SK-N-SH (cell line): ENCODE measurements at regions not wholly inside any gene's neighbourhood (a gene's known extent, or its start where the extent isn't known, plus 50 kb on each side); places are given as distances from the start of the nearest gene placed in this dataset.

Source experiments
- CHD2 ChIP-seq: fragments of 150-350 bp; IDR thresholded peaks from 2 replicates; pipeline ENCODE4 v1.6.1; 2018; ENCODE audit warnings: low read length; ENCODE audit not compliant: partially characterized antibody
- CTCF ChIP-seq: fragments of 200-600 bp; sonication (generic); IDR thresholded peaks from 2 replicates; pipeline ENCODE4 v1.6.1; 2017; ENCODE audit warnings: antibody characterized with exemption, mild to moderate bottlenecking, moderate library complexity
- ELF1 ChIP-seq: IDR thresholded peaks from 2 replicates; pipeline ENCODE4 v1.4.0; 2012
- EZH2phosphoT487 ChIP-seq: fragments of 200-600 bp; sonication (generic); IDR thresholded peaks from 2 replicates; pipeline ENCODE4 v1.6.1; 2017; ENCODE audit warnings: low read depth, mixed run types, mild to moderate bottlenecking, antibody characterized with exemption, moderate library complexity, borderline replicate concordance
- IRF3 ChIP-seq: fragments of 150-350 bp; IDR thresholded peaks from 2 replicates; pipeline ENCODE4 v1.6.1; 2016; ENCODE audit warnings: mild to moderate bottlenecking, low read depth, low read length
- JUND ChIP-seq: IDR thresholded peaks from 2 replicates; pipeline ENCODE4 v1.4.0; 2012
- MEF2A ChIP-seq: IDR thresholded peaks from 2 replicates; pipeline ENCODE4 v1.4.0; 2012; ENCODE audit warnings: low read depth, borderline replicate concordance
- NFIC ChIP-seq: IDR thresholded peaks from 2 replicates; pipeline ENCODE4 v1.4.0; 2012; ENCODE audit warnings: borderline replicate concordance
- POLR2AphosphoS5 ChIP-seq: IDR thresholded peaks from 2 replicates; pipeline ENCODE4 v1.6.1; 2012; ENCODE audit warnings: low read depth, low read length
- TAF1 ChIP-seq: IDR thresholded peaks from 2 replicates; pipeline ENCODE4 v1.6.1; 2012; ENCODE audit warnings: low read depth, mild to moderate bottlenecking, low read length, moderate library complexity, borderline replicate concordance
- YY1 ChIP-seq: IDR thresholded peaks from 2 replicates; pipeline ENCODE4 v1.4.0; 2012; ENCODE audit warnings: low read depth, mild to moderate bottlenecking
- TF ChIP-seq, protein P1 (sequence below): IDR thresholded peaks from 2 replicates; pipeline ENCODE4; 2012

- TF ChIP-seq, protein P1, sequence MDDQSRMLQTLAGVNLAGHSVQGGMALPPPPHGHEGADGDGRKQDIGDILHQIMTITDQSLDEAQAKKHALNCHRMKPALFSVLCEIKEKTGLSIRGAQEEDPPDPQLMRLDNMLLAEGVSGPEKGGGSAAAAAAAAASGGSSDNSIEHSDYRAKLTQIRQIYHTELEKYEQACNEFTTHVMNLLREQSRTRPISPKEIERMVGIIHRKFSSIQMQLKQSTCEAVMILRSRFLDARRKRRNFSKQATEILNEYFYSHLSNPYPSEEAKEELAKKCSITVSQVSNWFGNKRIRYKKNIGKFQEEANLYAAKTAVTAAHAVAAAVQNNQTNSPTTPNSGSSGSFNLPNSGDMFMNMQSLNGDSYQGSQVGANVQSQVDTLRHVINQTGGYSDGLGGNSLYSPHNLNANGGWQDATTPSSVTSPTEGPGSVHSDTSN, result no peak
- no peak for TF ChIP-seq YY1
- TF ChIP-seq CTCF, result no peak
- no peak for TF ChIP-seq JUND
- no peak for TF ChIP-seq MEF2A
- no peak for TF ChIP-seq EZH2phosphoT487
- TF ChIP-seq NFIC, result no peak
- TF ChIP-seq POLR2AphosphoS5, result no peak
- TF ChIP-seq ELF1, result no peak
- no peak for TF ChIP-seq TAF1
- TF ChIP-seq CHD2, result no peak
- no peak for TF ChIP-seq IRF3
These were observed 968.5 kb upstream of the CELF4 start for GRCh38 chr18:38534073-38534472.
